ENCODE measurements at regions not wholly inside any gene's neighbourhood (a gene's known extent, or its start where the extent isn't known, plus 50 kb on each side); places are given as distances from the start of the nearest gene placed in this dataset.

DNA sequence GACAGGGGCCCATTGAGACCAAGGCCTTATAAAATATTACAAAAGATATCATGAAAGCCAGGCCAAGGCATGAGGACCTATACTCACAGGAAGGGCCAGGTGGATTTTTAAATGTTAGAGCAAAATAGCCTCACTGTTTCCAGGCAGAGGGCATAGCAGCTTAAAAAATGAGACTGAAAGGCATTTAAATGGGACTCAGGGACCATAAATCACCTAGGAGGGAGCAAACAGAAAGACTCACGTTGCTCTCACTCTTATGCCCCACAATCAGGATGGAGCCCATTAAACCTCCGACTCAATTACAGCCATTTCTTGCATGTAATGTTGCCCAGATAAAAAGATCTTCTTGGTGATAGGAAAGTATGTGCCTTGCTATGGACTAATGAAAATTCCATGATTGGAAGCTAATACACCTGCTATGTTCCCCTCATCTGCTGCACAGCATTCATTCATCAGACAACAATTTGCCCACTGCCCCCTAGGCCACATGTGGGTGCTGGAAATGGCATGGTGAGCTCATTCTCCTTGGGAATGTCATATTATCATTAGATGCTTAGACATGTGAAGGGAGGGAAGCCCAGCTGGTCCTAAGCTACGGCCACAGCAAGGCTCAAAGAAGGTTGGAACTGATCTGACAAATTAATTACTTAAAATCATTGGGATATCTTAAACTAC lies 128.6 kb upstream of the GRIA1 start (continued):
- no peak for TF ChIP-seq ZNF274 (CRISPR knock-in tag; IDR thresholded peaks at IDR 0.05)

DNA sequence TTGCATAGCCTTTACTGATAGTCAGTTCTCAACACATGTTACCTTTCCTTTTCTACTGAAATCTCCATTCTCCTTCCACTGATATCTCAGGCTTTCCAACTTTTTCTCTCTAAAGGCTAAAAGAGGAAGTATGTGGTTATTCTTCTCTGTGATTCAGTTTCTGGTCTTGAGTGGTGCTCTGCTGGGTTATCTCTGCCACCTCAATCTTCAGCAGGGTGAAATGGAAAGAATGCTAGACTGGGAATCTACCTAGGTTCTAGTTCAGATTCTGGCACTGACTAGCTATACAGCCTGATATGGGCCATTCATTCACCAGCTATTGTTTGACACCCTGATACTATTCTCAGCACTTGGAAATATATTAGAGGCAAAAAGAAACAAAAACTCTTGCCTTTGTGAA lies 124.9 kb upstream of the GRIA1 start:
- ATAC-seq (no peak), FAIRE-seq (no peak), DNase-seq (ENCODE audit: low spot score) (no peak)
- H3K9me3 ChIP-seq (ENCODE audit: low read length): 0 out of 2 replicates have a peak, but pooled peaks cover 3% of the 10 kb centered on the region
- no peaks in the 10 kb centered on the region for H3K79me2 ChIP-seq (ENCODE audit: insufficient read depth, low read length)
- no peaks in the 10 kb centered on the region for H3K36me3 ChIP-seq (replicated peaks in 1 of 2; ENCODE audit: control insufficient read depth in 1 of 2, insufficient read depth in 2 of 2, low read length in 2 of 2)
- no peaks in the 10 kb centered on the region for H3K27me3 ChIP-seq (ENCODE audit: control insufficient read depth in 1 of 2, insufficient read depth in 2 of 2, low read length in 2 of 2)
- H3K4me2 ChIP-seq (ENCODE audit: low read depth, low read length): no peak overlapping the region
- TF ChIP-seq, protein P1, sequence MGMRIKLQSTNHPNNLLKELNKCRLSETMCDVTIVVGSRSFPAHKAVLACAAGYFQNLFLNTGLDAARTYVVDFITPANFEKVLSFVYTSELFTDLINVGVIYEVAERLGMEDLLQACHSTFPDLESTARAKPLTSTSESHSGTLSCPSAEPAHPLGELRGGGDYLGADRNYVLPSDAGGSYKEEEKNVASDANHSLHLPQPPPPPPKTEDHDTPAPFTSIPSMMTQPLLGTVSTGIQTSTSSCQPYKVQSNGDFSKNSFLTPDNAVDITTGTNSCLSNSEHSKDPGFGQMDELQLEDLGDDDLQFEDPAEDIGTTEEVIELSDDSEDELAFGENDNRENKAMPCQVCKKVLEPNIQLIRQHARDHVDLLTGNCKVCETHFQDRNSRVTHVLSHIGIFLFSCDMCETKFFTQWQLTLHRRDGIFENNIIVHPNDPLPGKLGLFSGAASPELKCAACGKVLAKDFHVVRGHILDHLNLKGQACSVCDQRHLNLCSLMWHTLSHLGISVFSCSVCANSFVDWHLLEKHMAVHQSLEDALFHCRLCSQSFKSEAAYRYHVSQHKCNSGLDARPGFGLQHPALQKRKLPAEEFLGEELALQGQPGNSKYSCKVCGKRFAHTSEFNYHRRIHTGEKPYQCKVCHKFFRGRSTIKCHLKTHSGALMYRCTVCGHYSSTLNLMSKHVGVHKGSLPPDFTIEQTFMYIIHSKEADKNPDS (CRISPR knock-in tag; IDR thresholded peaks at IDR 0.05): no peak
- TF ChIP-seq NFYC (CRISPR knock-in tag; IDR thresholded peaks at IDR 0.05) (no peak), ZNF878 (CRISPR knock-in tag; IDR thresholded peaks at IDR 0.05) (no peak), ETV6 (CRISPR knock-in tag; conservative IDR thresholded peaks at IDR 0.05) (no peak), ZNF788 (CRISPR knock-in tag; IDR thresholded peaks at IDR 0.05; ENCODE audit: borderline replicate concordance) (no peak)
- TF ChIP-seq, protein P2, sequence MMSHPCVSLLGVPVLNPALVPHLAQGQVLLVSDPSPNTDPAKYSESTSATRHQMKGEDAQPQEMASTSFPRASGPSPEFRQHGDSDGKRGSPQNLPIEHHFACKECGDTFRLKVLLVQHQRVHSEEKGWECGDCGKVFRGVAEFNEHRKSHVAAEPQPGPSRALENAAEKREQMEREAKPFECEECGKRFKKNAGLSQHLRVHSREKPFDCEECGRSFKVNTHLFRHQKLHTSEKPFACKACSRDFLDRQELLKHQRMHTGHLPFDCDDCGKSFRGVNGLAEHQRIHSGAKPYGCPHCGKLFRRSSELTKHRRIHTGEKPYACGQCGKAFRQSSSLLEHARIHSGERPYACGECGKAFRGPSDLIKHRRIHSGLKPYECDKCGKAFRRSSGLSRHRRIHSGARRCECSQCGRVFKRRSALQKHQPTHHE (CRISPR knock-in tag; IDR thresholded peaks at IDR 0.05; ENCODE audit: borderline replicate concordance): no peak
- no peak overlapping the region for H3K4me3 ChIP-seq (replicated peaks in 1 of 3; ENCODE audit: insufficient read depth in 1 of 3, low read depth in 2 of 3, low read length in 3 of 3)
- no TSS peak for BruUV-seq (replicated peaks)
- ChIA-PET CTCF (ENCODE audit: low intra/inter-chr PET ratio, low total read pairs) (no interaction called here), POLR2A (no interaction called here)
- intact Hi-C loops (cut with micrococcal nuclease; ENCODE audit: unreplicated experiment) (no loop called here), in situ Hi-C loops (cut with HindIII; ENCODE audit: extremely low pct_ligation_motif_present, low pct_unique_long_range_greater_than_20kb) (no loop called here)
- H3K4me1 ChIP-seq (ENCODE audit: insufficient read depth, low read length): no peaks in the 10 kb centered on the region
- H3K27ac ChIP-seq (ENCODE audit: extremely low read length, insufficient read depth, low read length): no peak overlapping the region
- H3K9ac ChIP-seq (ENCODE audit: insufficient read depth, low read depth, low read length): no peak overlapping the region
- no peaks in the 10 kb centered on the region for H4K20me1 ChIP-seq (ENCODE audit: insufficient read depth, low read length)
- no peak overlapping the region for H2AFZ ChIP-seq (ENCODE audit: low read length)
